Tibial nerve (tissue), 4 donors: ENCODE measurements at regions not wholly inside any gene's neighbourhood (a gene's known extent, or its start where the extent isn't known, plus 50 kb on each side); places are given as distances from the start of the nearest gene placed in this dataset.

Experiments used
- EP300 ChIP-seq, 2 donors: sonication (generic); formaldehyde crosslinking; IDR thresholded peaks; one replicate each; pipeline ENCODE4 v1.6.1; 2017; ENCODE audit warnings: antibody characterized with exemption in 2 of 2, mild to moderate bottlenecking in 1 of 2
- POLR2A ChIP-seq, 2 donors: fragments of 450-650 bp; IDR thresholded peaks; one replicate each; pipeline ENCODE4 v1.6.1; 2017; ENCODE audit warnings: antibody characterized with exemption in 2 of 2, mild to moderate bottlenecking in 2 of 2, moderate library complexity in 2 of 2
- TF ChIP-seq, protein P1 (sequence below), 5 experiments: fragments of 200-600 bp in 3 of 5; fragments of 450-650 bp in 2 of 5; sonication (generic) in 3 of 5; IDR thresholded peaks; one replicate each; pipeline ENCODE4 v1.5.1; 2016 to 2019; ENCODE audit warnings: antibody characterized with exemption in 5 of 5, mild to moderate bottlenecking in 3 of 5, moderate library complexity in 2 of 5

GRCh38 chr19:27955485-27956480 lies 1257.2 kb downstream of the UQCRFS1 start:
- TF ChIP-seq, protein P1, sequence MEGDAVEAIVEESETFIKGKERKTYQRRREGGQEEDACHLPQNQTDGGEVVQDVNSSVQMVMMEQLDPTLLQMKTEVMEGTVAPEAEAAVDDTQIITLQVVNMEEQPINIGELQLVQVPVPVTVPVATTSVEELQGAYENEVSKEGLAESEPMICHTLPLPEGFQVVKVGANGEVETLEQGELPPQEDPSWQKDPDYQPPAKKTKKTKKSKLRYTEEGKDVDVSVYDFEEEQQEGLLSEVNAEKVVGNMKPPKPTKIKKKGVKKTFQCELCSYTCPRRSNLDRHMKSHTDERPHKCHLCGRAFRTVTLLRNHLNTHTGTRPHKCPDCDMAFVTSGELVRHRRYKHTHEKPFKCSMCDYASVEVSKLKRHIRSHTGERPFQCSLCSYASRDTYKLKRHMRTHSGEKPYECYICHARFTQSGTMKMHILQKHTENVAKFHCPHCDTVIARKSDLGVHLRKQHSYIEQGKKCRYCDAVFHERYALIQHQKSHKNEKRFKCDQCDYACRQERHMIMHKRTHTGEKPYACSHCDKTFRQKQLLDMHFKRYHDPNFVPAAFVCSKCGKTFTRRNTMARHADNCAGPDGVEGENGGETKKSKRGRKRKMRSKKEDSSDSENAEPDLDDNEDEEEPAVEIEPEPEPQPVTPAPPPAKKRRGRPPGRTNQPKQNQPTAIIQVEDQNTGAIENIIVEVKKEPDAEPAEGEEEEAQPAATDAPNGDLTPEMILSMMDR (IDR thresholded peaks at IDR 0.05) = no peak
- no peak for TF ChIP-seq POLR2A (IDR thresholded peaks at IDR 0.05)
- TF ChIP-seq EP300 (IDR thresholded peaks at IDR 0.05) = no peak
